HG02678 (cell line): ENCODE measurements at regions not wholly inside any gene's neighbourhood (a gene's known extent, or its start where the extent isn't known, plus 50 kb on each side); places are given as distances from the start of the nearest gene placed in this dataset.
"Not testable (repeated sequence)": the region's sequence is repeated elsewhere in the genome, so short reads cannot be mapped to it uniquely, and the experiment has no call there.

Experiments used
- ATAC-seq: cut with Tn5 transposase; IDR thresholded peaks from one replicate; pipeline ENCODE4 v1.9.1; 2021; ENCODE audit warnings: mild to moderate bottlenecking, moderate library complexity; ENCODE audit not compliant: unreplicated experiment

DNA sequence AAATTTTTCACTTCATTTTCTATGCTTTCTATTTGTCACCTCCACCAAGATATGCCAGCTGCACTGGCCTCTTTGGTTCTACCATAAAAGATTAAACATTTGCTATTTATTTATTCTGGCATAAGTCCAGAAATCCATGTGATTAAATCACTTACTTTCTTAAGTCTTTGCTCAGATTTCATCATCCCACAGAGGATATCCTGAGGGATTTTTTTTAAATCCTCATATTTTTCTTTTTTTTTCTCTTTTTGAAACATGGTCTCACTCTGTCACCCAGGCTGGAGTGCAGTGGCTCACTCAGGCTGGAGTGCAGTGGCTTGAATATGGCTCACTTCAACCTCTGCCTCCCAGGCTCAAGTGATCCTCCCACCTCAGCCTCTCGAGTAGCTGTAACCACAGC is 645.4 kb upstream of the ATXN7L3B start:
- no peak for ATAC-seq

DNA sequence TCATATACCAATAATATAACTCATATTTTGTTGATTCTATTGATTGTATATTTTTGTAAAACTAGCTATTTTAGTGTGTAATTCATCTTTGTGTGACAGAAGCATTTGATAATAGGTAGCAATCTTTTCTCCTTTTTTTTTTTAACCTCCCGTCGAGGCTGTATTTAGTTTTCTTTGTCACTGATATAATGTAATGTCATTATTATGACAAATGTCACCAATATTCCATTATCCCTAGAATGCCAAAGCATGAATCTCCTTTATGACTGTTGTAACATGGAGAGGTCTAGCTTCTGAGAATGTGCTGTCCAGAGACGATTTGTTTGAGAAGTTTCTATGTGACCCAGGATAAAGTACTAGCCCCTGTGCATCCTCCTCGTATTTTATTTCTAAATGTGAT is 639.0 kb upstream of the ATXN7L3B start:
- ATAC-seq, result no peak

DNA sequence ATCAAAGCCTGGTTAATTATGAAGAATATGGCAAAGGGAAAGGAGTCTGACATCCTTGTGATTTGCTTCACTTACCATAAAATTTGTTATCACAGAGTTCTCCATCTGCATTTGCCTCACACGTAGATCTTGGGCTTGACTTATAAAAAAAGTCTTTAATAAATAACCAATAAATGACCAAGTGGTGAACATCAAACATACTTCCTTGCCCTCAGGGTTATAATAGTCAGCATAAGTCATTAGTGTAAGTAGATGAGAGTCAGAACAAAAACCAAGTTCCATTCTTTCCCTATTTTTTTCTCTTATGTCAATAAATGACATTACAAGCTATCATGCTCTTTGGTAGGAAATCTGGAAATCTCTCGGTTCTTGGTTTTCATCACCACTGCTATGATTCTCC is 635.4 kb upstream of the ATXN7L3B start:
- no peak for ATAC-seq

DNA sequence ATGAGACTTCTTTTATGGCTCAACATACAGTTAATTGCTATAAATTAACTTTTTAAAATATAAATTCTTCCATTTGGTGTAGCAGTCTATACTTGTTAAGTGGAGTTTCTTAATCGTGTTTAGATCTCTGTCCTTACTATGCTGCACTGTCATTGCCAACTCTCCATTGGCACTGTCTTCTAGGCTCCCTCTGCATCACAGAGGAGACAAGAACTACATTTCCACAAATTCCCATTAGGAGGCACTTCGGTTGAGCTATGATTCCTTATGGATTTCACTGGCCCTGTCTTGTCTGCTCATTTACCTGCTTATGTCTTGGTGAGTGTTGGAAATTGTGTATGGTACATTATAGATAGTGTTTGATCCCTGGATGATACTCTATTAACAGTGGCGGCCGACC is 630.9 kb upstream of the ATXN7L3B start:
- ATAC-seq, result no peak

DNA sequence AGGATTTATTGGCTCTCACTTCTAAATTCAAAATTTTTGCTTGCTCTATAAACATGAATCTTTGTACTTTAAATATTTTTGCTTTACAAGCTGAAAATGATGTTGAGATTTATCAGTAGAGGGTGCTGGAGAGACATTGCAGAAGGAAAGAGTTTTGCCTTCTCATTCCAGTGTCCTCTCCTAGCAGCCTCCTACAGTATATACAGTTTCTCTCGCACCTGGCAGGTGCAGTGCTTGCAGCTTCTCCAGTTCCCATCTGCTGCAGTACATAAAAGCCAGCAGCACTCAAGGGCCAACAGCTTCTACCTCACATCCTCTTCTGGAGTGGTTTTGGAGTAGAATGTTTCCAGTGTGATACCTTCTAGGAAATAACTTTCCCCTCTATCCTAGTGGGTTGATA is 601.8 kb upstream of the ATXN7L3B start:
- no peak for ATAC-seq

DNA sequence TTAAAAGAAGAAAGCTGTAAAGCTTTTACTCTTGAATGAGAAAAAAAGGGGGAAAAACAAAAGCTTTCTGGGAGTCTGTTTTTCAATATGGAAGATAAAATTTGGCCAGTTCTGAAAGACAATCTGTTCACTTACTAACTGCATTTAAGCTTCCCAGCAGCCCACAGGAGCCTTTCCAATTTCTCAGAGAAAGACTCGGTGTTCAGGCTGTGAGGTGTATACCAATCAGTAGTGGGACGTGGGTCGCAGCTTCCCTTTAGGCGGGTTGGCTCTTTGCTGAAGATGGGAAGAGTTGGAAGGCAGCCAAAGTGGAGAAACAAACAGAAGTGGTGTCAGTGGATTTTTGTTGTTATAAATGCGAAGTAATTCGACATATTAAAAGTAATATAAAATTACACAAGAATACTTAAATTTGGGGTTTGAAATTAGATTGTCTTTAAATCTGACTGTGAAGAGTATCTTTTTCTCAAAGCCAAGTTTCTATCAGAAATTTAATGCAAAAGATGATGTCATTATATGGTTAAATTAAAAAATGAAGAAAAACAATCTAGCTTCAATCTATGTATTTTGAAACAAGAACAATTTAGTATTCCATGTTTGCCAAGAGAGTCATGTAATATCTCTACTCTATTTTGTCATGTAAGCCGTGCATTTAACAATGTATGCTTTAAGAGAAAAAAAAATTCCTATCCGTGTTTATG is 590.2 kb upstream of the ATXN7L3B start:
- ATAC-seq, result no peak

DNA sequence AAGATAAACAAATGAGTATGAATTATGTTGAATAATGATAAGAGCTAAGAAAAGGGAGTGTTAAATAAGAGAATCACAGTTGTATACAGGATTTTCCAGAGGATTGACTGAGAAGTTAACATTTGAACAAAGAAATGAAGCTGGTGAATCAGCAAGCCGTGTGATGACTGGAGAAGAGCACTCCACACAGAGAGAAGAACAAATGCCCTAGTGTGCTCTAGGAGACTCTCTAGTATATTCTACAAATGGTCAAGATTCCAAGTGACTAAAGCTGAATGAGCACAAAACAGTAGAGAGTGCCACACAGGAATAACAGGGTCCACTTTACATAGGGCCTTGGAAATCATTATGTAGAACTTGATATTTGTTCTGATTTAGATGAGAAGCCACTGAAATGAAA is 587.1 kb upstream of the ATXN7L3B start:
- ATAC-seq, result no peak

DNA sequence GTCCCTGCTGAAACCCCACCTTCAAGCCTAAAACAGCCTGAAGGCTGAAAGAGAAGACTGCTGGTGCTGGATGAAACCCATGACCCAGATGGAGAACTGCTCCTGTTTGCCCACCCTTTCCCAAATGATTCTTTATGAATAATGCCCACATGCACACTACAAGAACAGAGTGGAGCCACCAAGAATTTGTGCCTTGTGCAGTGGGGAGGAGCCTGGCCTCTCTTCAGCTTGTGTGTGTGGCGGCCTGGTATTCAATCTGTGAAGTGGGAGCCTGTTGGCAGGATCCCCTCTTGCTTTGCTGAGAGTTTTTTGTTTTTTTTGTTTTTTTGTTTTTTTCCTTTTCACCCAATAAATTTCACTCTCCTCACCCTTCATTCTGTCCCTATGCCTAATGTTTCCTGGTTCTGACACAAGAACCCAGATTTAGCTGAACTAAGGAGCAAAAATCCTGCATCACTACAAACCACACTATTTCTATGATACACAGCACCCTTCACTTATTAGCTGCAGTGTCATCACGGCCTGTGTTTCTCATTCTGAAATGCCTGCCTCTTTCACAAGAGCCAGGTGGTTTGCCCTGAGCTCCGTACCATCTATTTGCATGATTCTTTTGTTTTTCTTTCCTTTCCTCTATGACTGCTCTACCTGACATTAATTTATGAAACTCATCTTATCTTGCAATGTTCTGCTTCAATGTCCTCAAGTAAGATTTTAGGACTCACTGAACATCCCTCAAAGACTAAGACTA is 585.5 kb upstream of the ATXN7L3B start:
- ATAC-seq, result no peak

DNA sequence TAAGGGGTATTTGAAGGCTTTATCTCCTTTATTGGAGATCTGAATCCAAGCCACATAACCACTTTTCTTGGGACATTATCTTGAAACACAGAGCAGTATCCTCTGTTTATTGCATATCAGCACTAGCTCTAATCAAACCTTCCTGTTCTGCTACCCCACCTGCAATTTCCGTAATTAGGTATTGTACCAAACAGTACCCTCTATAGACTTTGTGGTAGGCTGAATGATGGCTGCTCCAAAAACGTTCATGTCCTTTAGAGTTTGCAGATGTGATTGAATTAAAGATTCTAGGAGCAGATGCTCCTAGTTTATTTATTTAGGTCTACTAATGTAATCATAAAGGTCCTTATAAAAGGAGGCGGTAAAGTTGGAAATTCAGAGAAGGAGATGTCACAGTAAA is 573.0 kb upstream of the ATXN7L3B start:
- no peak for ATAC-seq

DNA sequence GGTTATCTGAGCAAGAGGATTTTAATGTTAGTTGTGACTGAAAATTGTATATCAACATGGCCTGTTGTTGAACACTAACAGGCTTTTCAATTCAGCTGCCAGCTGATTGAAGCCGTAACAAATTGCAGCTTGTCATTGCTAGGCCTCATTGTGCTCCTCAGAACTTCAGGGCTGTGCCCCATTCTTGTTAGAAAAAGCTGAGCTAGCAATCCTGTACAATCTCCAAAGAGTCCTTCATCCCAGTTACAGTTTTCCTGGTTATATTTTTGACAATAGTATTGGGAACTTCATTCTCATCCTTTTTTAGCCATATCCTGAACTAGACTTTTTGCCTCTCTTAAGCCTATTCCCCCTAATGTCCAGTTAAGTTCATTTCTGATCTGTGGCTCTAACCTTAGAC is 564.1 kb upstream of the ATXN7L3B start:
- ATAC-seq, result no peak

DNA sequence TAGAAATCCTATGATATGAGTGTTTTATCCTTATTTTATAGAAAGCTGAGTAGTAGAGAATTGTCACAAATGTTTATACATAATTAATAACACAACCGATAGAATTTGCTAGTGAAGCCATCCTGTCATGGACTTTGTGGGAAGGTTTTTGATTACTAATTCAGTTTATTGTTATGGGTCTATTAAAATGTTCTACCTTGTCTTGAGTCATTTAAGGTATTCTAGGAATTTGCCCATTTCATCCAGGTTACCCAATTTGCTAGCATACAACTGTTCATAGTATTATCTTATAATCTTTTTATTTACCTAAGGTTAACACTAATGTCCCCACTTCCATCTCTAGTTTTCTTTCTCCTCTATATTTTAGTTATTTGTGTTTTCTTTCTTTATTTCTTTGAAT is 553.1 kb upstream of the ATXN7L3B start:
- no peak for ATAC-seq

DNA sequence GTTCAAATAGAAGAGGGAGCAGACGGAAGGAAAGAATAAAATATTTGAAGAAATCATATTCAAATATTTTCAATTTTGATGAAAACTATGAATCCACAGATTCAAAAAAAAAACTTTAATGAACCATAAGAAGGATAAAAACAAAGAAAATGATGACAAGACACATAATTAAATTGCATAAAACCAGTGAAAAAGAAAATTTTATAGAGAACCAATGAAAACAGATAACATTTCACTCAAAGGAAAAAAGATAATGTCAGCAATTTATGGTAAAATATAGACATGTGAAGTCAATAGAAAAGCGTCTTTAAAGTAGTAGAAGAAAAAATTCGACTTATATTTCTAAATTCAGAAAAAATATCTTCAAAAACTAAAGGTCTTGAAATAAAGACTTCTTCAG is 546.5 kb upstream of the ATXN7L3B start:
- ATAC-seq, result no peak

DNA sequence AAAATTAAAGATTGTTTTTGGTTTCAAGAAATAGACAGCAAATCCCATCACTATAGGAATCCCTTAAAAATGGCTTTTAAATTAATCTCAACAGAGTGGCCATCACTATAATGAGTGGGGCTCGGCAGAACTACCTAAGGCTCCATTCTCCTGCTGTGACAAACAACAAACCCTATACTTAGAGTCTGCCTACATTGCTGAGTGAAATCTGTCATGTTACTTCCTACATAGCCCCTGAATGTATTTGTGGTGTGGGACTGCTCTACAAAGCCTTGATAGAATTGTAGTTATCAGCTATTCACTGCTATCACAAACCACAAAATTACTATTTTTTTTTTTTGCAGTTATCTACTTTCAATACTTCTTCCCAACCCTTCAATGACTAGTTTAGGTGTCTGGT is 538.7 kb upstream of the ATXN7L3B start:
- no peak for ATAC-seq

DNA sequence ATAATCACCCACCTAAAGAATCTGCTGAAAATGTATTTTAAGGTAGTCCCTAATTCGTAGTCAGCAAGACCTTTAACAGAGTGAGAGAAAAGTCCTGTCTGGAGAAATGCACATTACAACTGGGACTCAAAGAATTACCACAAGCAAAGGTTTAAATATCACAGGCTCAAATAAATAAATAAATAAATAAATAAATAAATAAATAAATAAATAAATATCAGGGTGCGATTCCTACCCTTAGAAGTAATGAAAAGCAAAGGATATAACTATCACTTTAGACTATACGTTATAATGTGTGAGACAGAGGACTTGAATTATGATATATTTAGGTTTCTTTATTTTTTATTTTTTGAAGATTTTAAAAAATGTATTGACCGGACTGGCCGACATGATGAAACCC is 522.5 kb upstream of the ATXN7L3B start:
- no peak for ATAC-seq

DNA sequence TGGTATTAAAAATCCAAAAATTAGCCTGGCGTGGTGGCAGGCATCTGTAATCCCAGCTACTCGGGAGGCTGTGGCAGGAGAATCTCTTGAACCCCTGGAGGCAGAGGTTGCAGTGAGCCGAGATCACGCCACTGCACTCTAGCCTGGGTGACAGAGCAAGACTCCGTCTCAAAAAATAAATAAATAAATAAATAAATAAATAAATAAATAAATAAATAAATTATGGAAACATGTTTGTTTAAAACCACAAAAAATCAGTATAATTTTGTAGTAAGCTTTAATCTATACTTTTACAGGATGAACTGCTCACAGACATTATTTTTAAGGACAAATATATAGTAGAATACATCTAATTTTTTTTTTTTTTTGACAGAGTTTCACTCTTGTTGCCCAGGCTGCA is 521.3 kb upstream of the ATXN7L3B start:
- ATAC-seq, result not testable (repeated sequence)

DNA sequence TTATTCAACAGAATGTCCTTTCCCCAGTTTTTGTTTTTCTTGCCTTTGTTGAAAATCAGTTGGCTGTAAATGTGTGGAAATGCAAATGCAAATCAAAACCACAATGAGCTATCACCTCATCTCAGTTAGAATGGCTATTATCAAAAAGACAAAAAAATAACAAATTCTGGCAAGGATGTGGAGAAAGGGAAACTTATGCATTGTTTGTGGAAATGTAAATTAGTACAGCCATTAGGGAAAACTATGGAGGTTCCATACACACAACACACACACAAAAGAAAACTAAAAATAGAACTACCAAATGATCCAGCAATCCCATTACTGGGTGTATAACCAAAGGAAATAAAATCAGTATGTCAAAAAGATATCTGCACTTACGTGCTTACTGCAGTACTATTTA is 518.8 kb upstream of the ATXN7L3B start:
- ATAC-seq, result no peak

DNA sequence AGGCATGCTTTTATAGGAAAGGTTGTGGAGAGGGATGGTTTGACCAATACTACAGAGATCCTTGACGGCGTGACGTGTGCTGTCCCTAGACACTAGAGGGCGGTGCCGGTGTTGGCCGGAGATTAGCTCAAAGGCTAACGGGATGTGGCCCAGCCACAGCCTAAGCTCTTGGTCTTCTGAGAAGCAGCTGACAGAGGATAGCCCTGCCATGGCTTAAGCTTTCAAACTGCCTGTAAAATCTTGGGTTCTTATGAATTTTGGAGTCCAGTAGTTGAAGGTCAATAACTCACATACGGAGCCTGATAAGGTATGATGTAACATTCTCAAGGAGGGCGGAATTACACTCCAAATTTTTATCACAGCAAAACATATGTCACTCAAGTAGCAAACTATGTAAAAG is 515.7 kb upstream of the ATXN7L3B start:
- peak; percentile 99 for ATAC-seq

DNA sequence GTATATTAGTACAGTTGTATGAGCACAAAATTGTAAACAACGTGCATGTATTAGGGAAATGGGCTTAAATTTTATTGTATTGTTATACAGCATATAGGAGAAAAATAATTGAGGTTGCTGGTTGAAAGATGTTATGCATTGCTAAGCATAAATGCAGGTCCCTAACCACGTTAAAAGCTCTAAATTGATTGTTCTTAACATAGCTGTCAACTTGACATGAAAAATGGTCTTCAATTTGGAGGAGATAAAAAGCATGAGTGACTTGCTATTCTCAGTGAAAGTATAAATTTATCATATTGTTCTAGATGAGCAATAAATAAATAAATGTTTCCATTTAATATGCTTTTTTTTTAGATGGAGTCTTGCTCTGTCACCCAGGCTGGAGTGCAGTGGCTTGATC is 506.6 kb upstream of the ATXN7L3B start:
- ATAC-seq, result no peak

DNA sequence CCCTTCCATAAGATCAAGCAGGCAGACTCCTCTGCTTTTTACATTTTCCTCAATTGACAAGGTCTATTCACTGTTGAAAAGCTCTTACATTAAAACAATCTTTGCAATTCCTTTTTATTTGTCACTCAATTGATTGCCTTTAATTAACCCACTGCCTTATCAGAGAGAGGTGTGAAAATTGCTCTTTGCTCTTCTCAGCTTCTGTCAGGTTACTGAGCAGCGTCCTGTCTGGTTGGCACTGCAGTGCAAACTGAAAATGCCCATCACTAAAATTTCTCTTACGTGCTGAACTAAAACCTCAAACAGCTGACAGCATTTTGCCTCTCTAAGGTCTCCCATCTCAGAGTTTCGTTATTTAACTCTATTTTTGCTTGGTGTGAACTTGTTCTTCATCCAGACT is 504.1 kb upstream of the ATXN7L3B start:
- no peak for ATAC-seq

DNA sequence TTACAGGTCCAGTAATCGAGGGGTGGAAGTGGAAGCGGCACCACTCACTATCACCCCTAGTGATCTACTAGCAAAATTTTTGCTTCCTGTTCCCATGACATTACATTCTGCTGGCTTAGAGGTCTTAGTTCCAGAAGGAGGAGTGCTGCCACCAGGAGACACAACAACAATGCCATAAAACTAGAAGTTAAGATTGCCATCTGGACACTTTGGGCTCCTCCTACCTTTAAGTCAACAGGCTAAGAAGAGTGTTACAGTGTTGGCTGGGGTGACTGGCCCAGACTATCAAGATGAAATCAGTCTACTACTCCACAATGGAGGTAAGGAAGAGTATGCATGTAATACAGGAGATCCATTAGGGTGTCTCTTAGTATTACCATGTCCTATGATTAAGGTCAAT is 498.5 kb upstream of the ATXN7L3B start:
- not testable (repeated sequence) for ATAC-seq

DNA sequence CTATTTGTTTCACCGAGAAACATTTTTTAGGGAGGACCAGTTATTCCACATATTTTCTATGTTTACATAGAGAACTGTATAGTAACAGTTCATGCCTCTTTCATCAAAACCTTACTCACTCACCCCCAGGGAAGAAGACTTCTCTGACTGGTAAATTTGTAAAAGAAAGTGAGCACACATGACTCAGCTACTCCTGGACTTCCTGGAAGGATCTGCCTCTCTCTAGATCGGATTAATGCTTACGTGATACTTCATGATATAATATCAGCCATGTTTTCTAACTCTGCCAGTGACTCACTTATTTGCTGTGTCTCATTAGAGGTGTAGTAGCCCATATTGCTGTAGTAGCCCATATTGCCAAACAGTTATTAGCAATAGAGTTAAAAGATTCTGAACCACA is 494.3 kb upstream of the ATXN7L3B start:
- no peak for ATAC-seq

DNA sequence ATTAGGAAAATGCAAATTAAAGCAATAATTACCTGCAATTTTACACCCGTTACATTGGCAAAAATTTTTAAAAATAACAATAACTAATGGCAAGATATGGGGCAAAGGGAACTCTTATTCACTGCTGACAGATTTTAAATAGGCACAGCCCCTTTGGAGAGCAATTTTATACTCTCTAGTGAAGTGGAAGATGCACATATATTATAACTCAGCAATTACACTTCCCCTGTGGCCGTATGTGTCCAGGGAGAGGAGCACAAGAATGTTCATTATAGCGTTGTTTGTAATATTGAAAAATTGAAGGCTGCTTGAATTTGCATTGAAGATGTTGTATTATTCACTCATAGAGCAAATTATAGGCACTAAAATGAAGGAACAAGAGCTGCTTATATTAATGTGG is 488.3 kb upstream of the ATXN7L3B start:
- ATAC-seq, result no peak

DNA sequence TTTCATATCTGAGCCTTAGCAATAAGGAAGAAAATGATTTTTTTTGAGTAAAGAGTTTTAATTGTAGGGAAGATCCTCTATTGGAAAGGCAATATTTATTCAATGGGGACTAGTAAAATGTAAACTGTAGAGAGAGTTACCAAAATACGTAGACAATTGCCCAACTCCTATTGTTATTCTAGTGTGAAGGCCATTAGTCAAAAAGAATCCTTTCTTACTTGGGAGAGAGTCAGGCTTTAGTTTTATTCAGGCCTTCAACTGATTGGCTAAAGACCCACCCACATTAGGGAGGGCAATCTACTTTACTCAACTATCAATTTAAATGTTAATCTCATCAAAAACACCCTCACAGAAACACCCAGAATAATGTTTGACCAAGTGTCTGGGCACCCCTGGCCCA is 485.8 kb upstream of the ATXN7L3B start:
- ATAC-seq, result no peak
